ENCODE measurements at regions not wholly inside any gene's neighbourhood (a gene's known extent, or its start where the extent isn't known, plus 50 kb on each side); places are given as distances from the start of the nearest gene placed in this dataset.

DNA sequence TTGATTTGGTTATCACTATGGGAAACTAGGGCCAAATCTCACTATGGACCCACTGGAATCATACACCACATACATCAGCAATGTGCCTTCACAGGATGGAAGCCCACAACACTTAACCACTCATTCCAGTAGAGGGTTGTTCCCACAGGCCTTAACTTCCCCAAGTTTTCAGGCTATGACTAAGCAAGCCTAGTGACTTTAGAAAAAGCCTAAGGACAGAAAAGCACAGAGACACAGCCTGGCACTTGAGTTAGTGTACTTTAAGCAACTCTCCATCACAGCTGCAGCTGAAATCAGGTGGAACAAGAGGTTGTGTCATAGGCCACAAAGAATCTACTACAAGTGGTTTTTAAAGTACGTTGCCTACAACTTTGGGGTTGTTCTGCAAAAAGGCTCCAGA lies 128.7 kb downstream of the LRRN1 start:
- TF ChIP-seq, protein P1, sequence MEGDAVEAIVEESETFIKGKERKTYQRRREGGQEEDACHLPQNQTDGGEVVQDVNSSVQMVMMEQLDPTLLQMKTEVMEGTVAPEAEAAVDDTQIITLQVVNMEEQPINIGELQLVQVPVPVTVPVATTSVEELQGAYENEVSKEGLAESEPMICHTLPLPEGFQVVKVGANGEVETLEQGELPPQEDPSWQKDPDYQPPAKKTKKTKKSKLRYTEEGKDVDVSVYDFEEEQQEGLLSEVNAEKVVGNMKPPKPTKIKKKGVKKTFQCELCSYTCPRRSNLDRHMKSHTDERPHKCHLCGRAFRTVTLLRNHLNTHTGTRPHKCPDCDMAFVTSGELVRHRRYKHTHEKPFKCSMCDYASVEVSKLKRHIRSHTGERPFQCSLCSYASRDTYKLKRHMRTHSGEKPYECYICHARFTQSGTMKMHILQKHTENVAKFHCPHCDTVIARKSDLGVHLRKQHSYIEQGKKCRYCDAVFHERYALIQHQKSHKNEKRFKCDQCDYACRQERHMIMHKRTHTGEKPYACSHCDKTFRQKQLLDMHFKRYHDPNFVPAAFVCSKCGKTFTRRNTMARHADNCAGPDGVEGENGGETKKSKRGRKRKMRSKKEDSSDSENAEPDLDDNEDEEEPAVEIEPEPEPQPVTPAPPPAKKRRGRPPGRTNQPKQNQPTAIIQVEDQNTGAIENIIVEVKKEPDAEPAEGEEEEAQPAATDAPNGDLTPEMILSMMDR (IDR thresholded peaks at IDR 0.05), result no peak
- TF ChIP-seq EZH2 (IDR thresholded peaks at IDR 0.05; ENCODE audit: borderline replicate concordance, insufficient read depth, low read depth, low read length, poor library complexity, severe bottlenecking), result no peak

All from B cell (primary cell).